ENCODE measurements at regions not wholly inside any gene's neighbourhood (a gene's known extent, or its start where the extent isn't known, plus 50 kb on each side); places are given as distances from the start of the nearest gene placed in this dataset.
"Not testable (repeated sequence)": the region's sequence is repeated elsewhere in the genome, so short reads cannot be mapped to it uniquely, and the experiment has no call there.

DNA sequence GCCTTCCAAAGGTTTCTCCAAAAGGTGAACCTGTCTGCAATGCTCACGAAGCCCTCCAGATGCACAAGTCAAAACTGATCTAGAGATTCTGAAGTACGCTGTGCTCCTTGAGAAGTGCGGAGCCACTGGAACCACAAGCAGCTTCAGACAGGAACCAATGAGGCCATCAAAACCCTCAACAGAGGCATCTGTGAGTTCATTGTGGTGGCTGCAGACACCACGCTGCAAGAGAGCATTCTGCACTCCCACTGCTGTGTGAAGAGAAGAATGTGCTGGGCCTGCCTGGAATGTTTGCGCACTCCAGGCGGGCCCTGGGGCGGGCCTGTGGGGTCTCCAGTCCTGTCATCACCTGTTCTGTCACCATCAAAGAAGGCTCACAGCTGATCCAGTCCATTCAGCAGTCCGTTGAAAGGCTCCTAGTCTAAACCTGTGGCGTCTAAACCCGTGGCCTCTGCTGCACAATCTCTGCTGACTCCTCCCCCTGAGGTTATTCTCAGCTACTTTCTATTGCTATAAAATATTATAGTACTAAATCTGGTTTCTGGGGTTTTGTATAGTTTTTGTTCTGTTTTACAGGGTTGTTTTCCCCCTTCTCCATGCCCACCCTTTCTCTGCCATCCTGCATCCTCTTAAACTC is 111.6 kb downstream of the PPIAL4A start:
- H3K9me3 ChIP-seq (replicated peaks; ENCODE audit: control insufficient read depth, low read depth, low read length); H3K36me3 ChIP-seq (ENCODE audit: control insufficient read depth, insufficient read depth, low read length); H3K27ac ChIP-seq (ENCODE audit: low read length); DNase-seq; H3K4me3 ChIP-seq (ENCODE audit: low read length); H3K27me3 ChIP-seq (ENCODE audit: control insufficient read depth, insufficient read depth, low read length); H3K4me1 ChIP-seq (ENCODE audit: control insufficient read depth, insufficient read depth, low read length): not testable (repeated sequence)
- no CpG with 5 or more reads among the region's 10 CpGs for WGBS (ENCODE audit: insufficient coverage)

DNA sequence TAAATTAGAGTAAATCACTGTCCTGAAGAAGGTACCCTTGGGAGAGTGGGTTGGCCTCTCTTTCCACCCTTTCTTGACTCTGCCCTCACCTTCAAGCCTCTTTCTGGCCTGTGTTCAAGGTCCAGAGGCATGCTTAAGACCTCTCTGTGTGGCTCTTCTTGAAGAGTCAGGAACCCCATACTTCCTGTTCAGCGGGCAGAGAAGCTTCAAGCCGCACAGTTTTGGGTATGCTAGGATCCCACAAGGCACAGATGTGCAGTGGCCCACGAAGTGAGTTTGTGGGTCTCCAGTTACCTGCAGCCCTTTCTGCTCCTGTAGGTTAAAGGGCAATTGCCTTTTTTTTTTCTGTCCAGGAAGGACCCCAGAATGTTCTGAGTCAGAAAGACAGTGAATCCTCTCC is 113.7 kb downstream of the PPIAL4A start:
- not testable (repeated sequence) for H3K27ac ChIP-seq (ENCODE audit: low read length); H3K4me3 ChIP-seq (ENCODE audit: low read length); DNase-seq; H3K9me3 ChIP-seq (replicated peaks; ENCODE audit: control insufficient read depth, low read depth, low read length); H3K4me1 ChIP-seq (ENCODE audit: control insufficient read depth, insufficient read depth, low read length); H3K36me3 ChIP-seq (ENCODE audit: control insufficient read depth, insufficient read depth, low read length)
- no CpG with 5 or more reads among the region's 3 CpGs for WGBS (ENCODE audit: insufficient coverage)
- H3K27me3 ChIP-seq (ENCODE audit: control insufficient read depth, insufficient read depth, low read length) = peaks cover 16% of the 10 kb centered on the region

GRCh38 chr1:121006826-121007225 is 117.3 kb downstream of the PPIAL4A start:
- WGBS (ENCODE audit: insufficient coverage) = 5% methylated on average over 11 of the region's 21 CpGs
- not testable (repeated sequence) for H3K9me3 ChIP-seq (replicated peaks; ENCODE audit: control insufficient read depth, low read depth, low read length)
- peak; percentile 1 for DNase-seq

DNA sequence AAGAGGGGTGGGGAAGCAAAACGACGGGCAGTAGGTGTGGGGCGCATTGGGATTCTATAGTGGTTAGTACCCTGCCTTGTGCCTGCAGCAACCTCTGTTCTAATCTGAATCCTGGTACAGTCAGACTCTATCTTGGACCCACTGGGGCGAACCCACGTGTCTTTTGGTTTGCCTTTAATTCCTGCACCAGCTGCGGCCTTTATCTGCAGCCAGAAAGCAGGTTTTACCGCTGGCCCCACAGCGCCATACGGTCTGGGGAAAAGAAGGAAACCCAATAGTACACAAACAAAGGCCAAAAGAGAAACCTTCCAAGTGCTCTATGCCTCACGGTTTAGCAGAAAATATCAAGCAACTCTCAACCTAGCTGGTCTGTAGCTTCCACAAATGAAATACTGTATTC is 118.2 kb downstream of the PPIAL4A start:
- DNase-seq = peak; percentile 0
- not testable (repeated sequence) for H3K27ac ChIP-seq (ENCODE audit: low read length); H3K36me3 ChIP-seq (ENCODE audit: control insufficient read depth, insufficient read depth, low read length); H3K9me3 ChIP-seq (replicated peaks; ENCODE audit: control insufficient read depth, low read depth, low read length); H3K4me1 ChIP-seq (ENCODE audit: control insufficient read depth, insufficient read depth, low read length); H3K4me3 ChIP-seq (ENCODE audit: low read length)
- WGBS (ENCODE audit: insufficient coverage) = 15% methylated on average over 6 of the region's 10 CpGs
- H3K27me3 ChIP-seq (ENCODE audit: control insufficient read depth, insufficient read depth, low read length) = peaks cover 37% of the 10 kb centered on the region

More at GRCh38 chr1:121006826-121007225, 117.3 kb downstream of the PPIAL4A start:
- not testable (repeated sequence) for H3K36me3 ChIP-seq (ENCODE audit: control insufficient read depth, insufficient read depth, low read length); H3K4me1 ChIP-seq (ENCODE audit: control insufficient read depth, insufficient read depth, low read length); H3K4me3 ChIP-seq (ENCODE audit: low read length); H3K27ac ChIP-seq (ENCODE audit: low read length)
- peaks cover 37% of the 10 kb centered on the region for H3K27me3 ChIP-seq (ENCODE audit: control insufficient read depth, insufficient read depth, low read length)

DNA sequence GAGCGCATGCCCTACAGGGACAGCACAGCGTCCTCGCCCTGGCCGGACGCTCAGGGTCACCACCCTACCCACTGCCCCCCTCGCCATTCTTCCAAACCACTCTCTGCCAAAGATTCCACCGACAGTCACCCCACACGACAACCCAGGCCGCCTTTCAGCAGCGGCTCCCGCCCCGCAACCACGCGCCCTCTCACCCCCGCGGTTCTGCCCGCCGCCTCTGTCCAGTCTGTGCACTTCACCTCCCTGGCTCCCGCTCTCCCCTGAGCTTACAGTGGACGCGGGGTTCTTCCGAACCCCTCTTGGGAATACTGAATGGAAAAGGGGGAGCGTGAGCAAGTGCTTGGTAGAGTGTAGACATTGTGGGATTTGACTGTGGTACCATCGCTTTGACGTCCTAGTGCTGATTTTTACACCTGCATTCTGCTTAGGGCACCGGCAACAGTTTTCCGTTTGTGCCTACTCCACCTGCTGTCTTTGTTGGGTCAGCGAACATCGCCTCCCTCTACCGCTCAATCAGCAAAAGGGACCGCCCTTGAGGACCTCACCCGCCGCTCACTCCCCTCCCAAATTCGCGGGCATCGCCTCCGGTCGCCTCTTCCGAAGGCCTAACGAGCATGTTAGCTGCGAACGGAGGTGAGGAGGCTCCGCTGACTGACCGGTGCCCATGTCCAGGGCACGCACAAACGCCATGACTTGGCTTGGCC is 119.1 kb downstream of the PPIAL4A start:
- H3K9me3 ChIP-seq (replicated peaks; ENCODE audit: control insufficient read depth, low read depth, low read length); H3K36me3 ChIP-seq (ENCODE audit: control insufficient read depth, insufficient read depth, low read length); H3K4me1 ChIP-seq (ENCODE audit: control insufficient read depth, insufficient read depth, low read length); H3K4me3 ChIP-seq (ENCODE audit: low read length); H3K27ac ChIP-seq (ENCODE audit: low read length): not testable (repeated sequence)
- peaks cover 37% of the 10 kb centered on the region for H3K27me3 ChIP-seq (ENCODE audit: control insufficient read depth, insufficient read depth, low read length)
- DNase-seq = peak; percentile 0
- 0% methylated on average over 3 of the region's 46 CpGs for WGBS (ENCODE audit: insufficient coverage)

GRCh38 chr1:121009216-121010057 is 119.9 kb downstream of the PPIAL4A start:
- not testable (repeated sequence) for H3K4me1 ChIP-seq (ENCODE audit: control insufficient read depth, insufficient read depth, low read length); H3K9me3 ChIP-seq (replicated peaks; ENCODE audit: control insufficient read depth, low read depth, low read length); H3K36me3 ChIP-seq (ENCODE audit: control insufficient read depth, insufficient read depth, low read length); H3K27ac ChIP-seq (ENCODE audit: low read length); H3K4me3 ChIP-seq (ENCODE audit: low read length)
- 0% methylated on average over 8 of the region's 59 CpGs for WGBS (ENCODE audit: insufficient coverage)
- H3K27me3 ChIP-seq (ENCODE audit: control insufficient read depth, insufficient read depth, low read length) = peaks cover 37% of the 10 kb centered on the region
- peak; percentile 9 for DNase-seq

GRCh38 chr1:121010141-121010540 is 120.6 kb downstream of the PPIAL4A start:
- not testable (repeated sequence) for H3K4me3 ChIP-seq (ENCODE audit: low read length); H3K4me1 ChIP-seq (ENCODE audit: control insufficient read depth, insufficient read depth, low read length); H3K27ac ChIP-seq (ENCODE audit: low read length); DNase-seq; H3K36me3 ChIP-seq (ENCODE audit: control insufficient read depth, insufficient read depth, low read length); H3K9me3 ChIP-seq (replicated peaks; ENCODE audit: control insufficient read depth, low read depth, low read length)
- H3K27me3 ChIP-seq (ENCODE audit: control insufficient read depth, insufficient read depth, low read length) = peaks cover 37% of the 10 kb centered on the region
- no CpG with 5 or more reads among the region's 22 CpGs for WGBS (ENCODE audit: insufficient coverage)

GRCh38 chr1:121013181-121013580 is 123.6 kb downstream of the PPIAL4A start:
- peaks cover 21% of the 10 kb centered on the region for H3K27me3 ChIP-seq (ENCODE audit: control insufficient read depth, insufficient read depth, low read length)
- H3K4me3 ChIP-seq (ENCODE audit: low read length); H3K9me3 ChIP-seq (replicated peaks; ENCODE audit: control insufficient read depth, low read depth, low read length); H3K4me1 ChIP-seq (ENCODE audit: control insufficient read depth, insufficient read depth, low read length); H3K27ac ChIP-seq (ENCODE audit: low read length); DNase-seq; H3K36me3 ChIP-seq (ENCODE audit: control insufficient read depth, insufficient read depth, low read length): not testable (repeated sequence)
- no CpG with 5 or more reads among the region's 1 CpG for WGBS (ENCODE audit: insufficient coverage)

GRCh38 chr1:121016182-121017028 is 126.8 kb downstream of the PPIAL4A start:
- no CpG with 5 or more reads among the region's 32 CpGs for WGBS (ENCODE audit: insufficient coverage)
- H3K27me3 ChIP-seq (ENCODE audit: control insufficient read depth, insufficient read depth, low read length); H3K27ac ChIP-seq (ENCODE audit: low read length); H3K36me3 ChIP-seq (ENCODE audit: control insufficient read depth, insufficient read depth, low read length); H3K4me1 ChIP-seq (ENCODE audit: control insufficient read depth, insufficient read depth, low read length); H3K9me3 ChIP-seq (replicated peaks; ENCODE audit: control insufficient read depth, low read depth, low read length); H3K4me3 ChIP-seq (ENCODE audit: low read length): not testable (repeated sequence)
- DNase-seq = peak; percentile 72
